Stimulated activated CD8-positive, alpha-beta memory T cell treated with anti-CD3 and anti-CD28 coated beads, Interleukin-12 subunit alpha, Interleukin-12 subunit beta, amount 100 ng/mL, for 1 hour (primary cell): ENCODE measurements at regions not wholly inside any gene's neighbourhood (a gene's known extent, or its start where the extent isn't known, plus 50 kb on each side); places are given as distances from the start of the nearest gene placed in this dataset.
"Not testable (repeated sequence)": the region's sequence is repeated elsewhere in the genome, so short reads cannot be mapped to it uniquely, and the experiment has no call there.

Experiments
- DNase-seq: peaks from one replicate; pipeline ENCODE4 v3.0.0-alpha.2; 2020; ENCODE audit warnings: low read depth

GRCh38 chr3:170651260-170651845 is 65.5 kb upstream of the SLC7A14 start:
- DNase-seq: no peak

- not testable (repeated sequence) for DNase-seq
Observed at GRCh38 chr3:170650557-170650956, 64.7 kb upstream of the SLC7A14 start.

DNA sequence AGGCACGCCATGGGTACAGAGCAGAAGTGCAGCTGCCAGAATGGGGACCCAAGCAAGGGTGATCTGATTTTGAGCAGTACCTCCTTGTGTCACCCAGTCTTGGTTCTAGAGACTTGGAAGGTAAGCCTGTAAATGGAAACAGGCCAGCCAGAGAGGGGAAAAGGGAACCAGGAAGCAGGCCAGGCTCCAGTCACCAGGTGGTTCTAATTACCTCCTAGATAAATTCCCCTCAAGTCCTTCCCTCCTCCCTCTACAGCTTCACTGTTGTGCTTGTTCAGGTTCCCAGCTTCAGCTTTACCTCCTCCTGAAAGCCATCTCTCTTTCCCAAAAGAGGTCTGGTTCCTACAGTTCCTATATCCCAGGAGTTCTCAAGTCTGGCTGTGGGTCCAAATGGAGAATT is 58.8 kb upstream of the SLC7A14 start:
- DNase-seq: no peak

DNA sequence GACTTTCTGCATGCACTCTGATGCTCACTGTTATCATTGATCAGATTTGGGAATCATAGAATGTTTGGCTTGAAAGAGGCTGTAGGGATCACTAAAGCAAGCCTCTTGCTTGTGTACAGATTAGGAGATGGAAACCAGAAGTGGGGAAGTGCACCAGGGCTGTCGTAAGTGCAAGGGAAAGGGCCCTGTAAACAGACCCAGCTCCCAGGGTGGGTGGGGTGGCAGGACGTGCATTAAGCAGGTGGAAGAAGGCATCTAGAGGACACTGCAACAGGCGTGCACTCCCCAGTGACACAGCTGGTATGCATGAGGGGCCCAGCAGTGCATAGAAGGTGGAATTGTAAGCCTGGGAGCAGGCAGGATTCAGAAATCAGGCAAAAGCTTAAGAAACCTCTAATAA is 58.0 kb upstream of the SLC7A14 start:
- no peak for DNase-seq

GRCh38 chr3:170642882-170643601 is 57.2 kb upstream of the SLC7A14 start:
- DNase-seq: no peak

- DNase-seq: no peak
Observed at GRCh38 chr3:170641510-170642236, 55.8 kb upstream of the SLC7A14 start.

DNA sequence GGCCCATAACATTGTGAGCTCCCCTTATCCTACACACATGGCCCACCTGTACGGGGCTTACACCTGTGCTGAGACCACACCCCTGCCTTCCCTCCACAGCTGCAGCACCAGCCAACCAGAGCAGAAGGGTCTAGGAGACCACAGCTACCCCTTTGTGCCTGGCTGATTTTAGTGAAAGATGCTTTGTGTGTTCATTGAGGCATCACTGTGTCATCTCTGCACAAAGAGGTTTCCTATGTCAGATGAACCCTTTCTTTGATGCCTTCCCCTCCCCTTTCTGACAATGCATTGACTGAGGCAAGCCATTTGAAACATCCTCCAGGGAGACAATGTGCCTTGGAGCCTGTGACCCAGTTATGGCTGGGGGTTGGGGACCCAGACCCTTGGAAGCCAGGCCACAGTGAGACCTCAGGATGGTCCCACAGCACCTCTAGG is 54.9 kb upstream of the SLC7A14 start:
- no peak for DNase-seq

DNA sequence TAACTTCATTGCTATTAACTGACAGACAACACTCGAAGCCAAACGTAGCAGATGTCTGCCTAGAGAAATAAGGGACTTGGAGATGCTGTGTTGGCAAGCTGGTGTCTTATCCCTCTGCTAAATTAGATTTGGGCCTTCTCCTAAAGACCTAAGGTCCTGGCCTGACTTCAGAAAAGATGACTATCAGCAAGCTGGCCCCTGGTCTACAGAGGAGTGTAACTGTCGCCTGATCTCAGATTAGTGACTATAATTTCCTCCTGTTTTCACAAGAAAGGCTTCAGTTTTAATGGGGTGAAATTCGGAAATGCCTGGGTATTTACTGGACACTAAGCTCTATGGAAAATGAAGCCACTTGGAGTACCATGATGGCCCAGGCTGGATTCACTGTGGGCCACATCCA is 53.1 kb upstream of the SLC7A14 start:
- no peak for DNase-seq

DNA sequence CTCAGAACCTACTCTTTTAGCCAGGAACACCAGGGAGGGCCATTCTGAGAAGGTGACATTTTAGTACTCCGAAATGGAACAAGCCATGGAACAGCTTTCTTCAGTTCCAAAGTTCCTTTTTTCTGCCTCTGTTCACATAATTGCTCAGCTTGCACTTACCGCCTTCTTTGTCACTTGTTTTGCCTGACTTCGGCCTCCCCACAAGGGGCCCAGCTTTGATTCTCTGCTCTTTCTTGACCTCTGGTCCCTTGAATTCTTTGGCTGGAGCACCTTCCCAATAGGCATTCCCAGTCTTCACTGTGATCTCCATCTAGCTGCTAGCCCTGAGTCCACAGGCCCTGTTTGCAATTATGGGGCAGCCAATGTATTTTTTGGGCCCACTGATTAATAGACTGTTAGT is 51.4 kb upstream of the SLC7A14 start:
- no peak for DNase-seq

DNA sequence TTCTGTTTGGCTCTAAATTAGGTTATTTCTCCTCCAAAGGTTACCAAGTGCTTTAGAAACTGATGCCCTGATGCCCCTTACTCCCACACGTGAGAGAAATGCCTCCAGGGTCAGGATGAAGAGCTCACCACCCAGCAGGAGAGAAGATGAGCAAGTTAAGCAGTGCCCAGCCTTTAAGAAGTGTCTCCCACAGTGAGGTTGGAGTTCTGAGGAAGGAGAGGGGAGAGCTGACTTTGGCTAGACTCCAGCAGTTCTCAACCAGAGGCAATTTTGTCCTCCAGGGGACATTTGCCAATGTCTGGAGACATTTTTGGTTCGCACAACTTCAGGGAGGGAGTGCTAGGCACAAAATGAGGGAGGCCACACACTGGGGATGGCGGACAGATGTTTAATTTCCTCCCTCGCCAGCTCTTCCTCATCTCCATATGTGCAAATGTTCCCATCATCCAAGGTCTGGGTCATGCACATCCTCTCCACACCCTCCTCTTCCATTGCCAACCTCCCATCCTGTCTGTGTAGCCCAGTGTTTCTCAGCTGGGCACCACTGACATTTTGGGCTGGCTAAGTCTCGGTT is 50.6 kb upstream of the SLC7A14 start:
- no peak for DNase-seq
